Stimulated activated CD4-positive, alpha-beta T cell treated with anti-CD3 and anti-CD28 coated beads, Interleukin-12 subunit alpha, Interleukin-12 subunit beta, amount 100 ng/mL, for 48 hours (primary cell): ENCODE measurements at regions not wholly inside any gene's neighbourhood (a gene's known extent, or its start where the extent isn't known, plus 50 kb on each side); places are given as distances from the start of the nearest gene placed in this dataset.
"Not testable (repeated sequence)": the region's sequence is repeated elsewhere in the genome, so short reads cannot be mapped to it uniquely, and the experiment has no call there.

ENCODE experiments used
- DNase-seq, 3 donors: peaks; one replicate each; pipeline ENCODE4 v3.0.0-alpha.2; 2020; ENCODE audit warnings: low read depth in 2 of 3, low spot score in 1 of 3

DNA sequence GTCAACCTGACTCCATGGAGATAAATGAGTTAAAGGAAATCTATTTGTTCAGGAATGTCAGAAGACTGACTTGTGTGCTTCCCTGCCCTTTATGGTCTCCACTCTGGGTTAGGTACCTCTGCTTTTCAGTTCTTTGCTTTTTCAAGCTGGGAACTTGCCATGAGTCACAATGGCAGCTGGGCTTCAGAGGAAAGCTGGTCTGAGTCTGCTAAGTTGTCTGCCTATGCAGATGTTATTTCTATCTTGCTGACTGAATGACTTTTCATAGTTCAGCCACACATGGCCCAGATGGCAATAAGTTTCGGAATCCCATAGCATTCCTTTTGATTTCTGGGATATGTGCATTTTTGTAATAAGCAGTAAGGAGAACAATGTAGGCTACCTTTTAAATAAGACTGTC is 337.9 kb upstream of the FGF13 start:
- DNase-seq: no peak

DNA sequence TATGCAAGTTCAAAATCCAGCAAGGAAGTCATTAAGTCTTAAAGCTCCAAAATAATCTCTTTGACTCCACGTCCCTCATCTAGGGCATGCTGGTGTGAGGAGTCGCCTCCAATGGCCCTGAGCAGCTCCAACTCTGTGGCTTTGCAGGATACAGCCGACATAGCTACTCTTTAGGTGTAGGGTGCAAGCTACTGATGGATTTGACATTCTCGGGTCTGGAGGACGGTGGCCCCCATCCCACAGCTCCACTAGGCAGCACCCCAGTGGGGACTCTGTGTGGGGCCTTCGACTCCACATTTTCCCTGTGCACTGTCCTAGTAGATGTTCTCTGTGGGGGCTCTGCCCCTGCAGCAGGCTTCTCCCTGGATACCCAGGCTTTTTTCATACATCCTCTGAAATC is 333.2 kb upstream of the FGF13 start:
- DNase-seq: no peak

DNA sequence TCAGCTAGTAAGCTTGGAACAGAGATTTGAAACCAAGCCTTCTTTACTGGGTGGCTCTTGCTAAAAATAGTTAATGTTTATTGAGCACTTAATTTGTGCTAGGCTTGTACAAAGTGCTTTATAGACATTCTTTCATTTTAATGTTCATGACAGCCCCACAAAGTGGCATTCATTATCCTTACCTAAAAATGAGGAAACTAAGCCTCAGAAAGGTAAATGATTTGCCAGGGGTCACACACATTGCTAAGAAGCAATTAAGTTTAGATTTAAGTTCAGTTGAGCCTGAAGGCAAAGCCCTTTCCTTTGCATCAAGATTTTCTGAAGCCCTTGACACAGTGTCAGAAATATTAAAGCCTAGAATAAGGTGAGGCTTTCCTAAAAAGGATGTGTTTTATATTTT is 327.5 kb upstream of the FGF13 start:
- DNase-seq: no peak

DNA sequence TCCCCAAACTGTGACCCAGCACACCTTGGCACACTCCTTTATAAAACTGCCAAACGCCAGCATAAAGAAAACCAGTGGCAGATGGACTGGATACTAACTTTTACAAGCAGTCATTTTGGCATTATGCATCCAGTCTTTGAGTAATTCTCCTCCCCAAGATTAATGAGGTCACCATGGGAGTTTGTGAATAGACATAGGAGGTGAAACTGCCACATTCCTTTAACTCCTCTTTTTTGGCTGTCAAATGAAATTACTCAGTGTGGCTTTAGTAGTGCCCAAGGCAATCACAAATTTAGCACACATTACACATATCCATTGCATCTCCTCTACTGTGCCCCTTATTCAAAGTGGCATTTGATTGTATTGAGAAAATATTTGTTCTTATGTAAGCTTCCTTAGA is 315.3 kb upstream of the FGF13 start:
- no peak for DNase-seq

DNA sequence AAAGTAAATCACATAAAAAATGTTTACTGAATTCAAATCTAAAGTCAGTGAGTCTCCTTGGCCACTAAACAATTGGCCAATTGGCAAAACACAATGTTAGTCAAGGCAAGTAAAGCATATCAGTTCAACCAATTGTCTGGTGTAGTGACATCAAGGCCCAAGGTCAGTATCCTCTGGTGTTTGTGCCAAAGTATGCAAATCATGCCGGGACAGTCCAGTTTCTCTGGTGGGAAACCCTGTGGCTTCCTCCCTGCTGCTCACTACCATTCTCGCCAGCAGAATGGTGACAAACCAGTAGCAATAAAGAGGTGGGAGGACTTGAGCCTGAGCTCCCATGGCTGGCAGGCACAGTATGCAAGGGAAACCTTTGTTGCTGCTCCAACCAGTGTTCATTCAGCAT is 314.9 kb upstream of the FGF13 start:
- DNase-seq: no peak

DNA sequence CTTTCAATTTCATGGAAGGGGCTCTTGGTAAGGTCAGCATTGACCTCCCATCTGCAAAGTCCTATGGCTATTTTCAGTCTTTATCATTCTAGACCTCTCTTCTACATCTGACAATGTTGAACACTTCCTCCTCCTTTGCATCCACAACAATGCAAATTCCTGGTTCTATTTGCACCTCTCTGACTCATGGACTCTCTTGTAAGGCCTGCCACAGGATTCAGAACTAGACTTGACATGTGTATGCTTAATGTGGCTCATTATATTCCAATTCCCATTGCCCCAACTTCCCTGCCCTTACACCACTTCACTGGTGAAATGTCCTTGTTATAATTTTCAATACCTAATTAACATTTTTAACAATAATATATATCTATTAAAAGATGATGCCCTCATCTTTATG is 314.3 kb upstream of the FGF13 start:
- DNase-seq: no peak

DNA sequence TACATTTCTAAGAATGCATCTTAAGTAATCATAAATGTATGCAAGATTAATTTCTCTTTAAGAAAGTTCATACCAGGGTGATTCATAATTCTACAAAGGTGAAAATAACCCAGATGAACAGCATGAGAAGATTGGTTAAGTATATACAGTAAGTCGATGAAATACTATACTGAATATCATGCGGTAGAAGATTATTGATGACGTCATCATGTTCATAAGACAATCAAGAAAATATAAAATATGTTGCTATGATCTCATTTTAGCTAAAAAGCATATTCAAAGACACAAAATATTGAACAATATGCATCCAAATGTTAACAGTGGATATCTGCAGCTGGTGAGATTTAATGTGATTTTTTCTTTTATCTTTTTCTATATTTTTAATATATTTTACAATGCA is 312.0 kb upstream of the FGF13 start:
- no peak for DNase-seq

DNA sequence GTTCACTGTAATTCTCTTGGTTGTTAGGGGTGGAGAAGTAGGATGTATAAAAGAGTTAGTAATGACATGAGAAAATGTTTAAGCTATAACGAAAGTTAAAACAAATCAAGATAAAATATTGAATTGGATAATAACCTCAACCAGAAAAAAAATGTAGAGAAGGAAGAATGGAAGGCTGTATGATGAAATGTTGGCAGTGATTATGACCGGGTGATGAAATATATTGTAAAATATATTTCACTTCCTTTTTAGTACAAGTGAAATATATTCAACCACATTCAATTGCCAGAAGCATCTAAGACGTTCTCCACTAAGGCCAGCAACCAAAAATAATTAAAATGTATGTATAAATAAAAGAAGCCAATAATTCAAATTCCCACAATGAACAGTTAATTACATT is 309.3 kb upstream of the FGF13 start:
- no peak for DNase-seq

DNA sequence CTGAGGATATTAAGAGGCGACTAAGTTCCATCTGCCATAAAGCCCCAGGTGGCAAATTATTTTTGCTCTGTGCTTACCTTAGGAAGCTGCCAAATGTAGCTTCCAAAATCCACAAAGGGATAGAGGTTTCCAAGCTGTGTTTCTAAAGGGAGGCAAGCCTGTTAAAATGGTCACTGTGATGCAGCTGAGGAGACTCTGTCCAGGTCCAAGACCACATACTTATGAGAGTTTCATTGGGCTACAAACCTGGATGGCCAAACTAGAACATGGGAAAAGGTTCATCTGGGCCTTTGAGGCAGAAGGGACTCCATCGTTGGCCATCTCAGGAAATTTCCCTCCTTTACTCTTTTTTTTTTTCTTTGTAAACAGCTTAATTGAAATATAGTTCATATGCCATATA is 306.9 kb upstream of the FGF13 start:
- DNase-seq: no peak

DNA sequence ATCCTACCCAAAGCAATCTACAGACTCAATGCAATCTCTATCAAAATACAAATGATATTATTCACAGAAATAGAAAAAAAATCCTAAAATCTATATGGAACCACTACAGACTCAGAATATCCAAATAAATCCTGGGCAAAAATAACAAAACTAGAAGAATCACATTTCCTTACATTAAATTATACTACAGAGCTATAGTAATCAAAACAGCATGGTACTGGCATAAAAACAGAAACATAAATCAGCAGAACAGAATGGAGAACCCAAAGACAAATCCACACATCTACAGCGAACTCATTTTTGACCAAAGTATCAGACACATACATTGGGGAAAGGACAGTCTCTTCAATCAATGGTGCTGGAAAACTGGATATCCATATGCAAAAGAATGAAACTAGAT is 304.1 kb upstream of the FGF13 start:
- no peak for DNase-seq

DNA sequence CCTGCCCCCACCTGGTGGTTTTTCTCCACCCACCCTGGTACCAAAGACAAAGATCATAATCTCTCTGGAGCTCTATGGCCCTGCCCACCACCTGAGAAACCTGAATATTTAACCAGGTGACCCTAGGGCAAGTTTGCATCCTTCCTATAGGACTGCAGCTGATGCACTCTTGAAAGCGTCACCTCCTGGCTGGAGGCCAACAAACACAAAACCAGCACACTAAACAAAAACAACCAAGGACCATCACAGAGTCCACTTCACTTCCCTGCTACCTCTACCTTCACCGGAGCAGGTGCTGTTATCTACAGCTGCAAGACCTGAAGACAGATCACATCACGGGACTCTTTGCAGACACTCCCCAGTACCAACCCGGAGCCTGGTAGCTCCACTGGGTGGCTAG is 296.7 kb upstream of the FGF13 start:
- DNase-seq: no peak

DNA sequence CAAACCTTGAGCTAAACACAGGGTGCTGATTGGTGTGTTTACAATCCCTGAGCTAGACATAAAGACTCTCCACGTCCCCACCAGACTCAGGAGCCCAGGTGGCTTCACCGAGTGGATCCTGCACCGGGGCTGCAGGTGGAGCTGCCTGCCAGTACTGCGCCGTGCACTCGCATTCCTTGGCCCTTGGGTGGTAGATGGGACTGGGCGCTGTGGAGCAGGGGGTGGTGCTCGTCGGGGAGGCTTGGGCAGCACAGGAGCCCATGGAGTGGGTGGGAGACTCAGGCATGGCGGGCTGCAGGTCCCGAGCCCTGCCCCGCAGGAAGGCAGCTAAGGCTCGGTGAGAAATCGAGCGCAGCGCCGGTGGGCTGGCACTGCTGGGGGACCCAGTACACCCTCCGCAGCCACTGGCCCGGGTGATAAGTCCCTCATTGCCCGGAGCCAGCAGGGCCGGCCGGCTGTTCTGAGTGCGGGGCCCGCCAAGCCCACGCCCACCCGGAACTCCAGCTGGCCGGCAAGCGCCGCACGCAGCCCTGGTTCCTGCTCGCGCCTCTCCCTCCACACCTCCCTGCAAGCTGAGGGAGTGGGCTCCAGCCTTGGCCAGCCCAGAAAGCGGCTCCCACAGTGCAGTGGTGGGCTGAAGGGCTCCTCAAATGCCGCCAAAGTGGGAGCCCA is 292.5 kb upstream of the FGF13 start:
- not testable (repeated sequence) for DNase-seq

DNA sequence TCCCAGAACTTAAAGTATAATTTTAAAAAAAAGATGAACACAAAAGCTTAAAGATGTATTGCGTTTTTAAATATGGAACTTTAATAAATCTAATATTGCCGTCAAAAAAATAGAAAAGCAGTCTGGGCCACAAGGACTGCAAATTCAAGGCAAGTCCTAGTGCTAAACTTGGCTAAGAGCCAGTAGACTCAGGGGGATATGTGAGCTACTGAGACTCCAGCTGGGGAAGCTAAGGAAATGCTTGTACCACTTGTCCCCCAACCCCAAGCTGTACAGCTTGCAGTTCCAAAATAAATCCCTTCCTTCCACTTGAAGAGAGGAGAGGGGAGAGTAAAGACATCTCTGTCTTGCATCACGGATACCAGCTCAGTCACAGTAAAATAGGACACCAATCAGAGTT is 290.8 kb upstream of the FGF13 start:
- DNase-seq: no peak

DNA sequence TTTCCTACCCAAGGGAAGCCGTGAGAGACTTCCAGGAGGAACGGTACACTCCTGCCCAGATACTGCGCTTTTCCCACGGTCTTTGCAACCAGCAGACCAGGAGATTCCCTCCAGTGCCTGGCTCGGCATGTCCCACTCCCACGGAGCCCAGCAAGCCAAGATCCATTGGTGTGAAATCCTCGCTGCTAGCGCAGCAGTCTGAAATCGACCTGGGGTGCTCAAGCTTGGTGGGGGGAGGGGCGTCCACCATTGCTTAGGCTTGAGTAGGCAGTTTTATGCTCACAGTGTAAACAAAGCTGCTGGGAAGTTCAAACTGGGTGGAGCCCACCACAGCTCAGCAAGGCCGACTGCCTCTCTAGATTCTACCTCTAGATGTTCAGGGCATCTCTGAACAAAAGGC is 284.8 kb upstream of the FGF13 start:
- no peak for DNase-seq

DNA sequence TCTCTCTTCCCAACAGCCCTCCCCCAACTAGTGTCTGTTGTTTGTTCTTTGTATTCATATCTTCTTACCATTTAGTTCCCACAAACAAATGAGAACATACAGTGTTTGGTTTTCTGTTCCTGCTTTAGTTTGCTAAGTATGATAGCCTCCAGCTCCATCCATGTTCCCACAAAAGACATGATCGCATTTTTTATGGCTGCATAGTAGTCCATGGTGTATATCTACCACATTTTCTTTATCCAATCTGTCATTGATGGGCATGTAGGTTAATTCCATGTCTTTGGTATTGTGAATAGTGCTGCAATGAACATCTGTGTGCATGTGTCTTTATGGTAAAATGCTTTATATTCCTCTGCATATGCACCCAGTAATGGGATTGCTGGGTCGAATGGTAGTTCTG is 283.9 kb upstream of the FGF13 start:
- no peak for DNase-seq

DNA sequence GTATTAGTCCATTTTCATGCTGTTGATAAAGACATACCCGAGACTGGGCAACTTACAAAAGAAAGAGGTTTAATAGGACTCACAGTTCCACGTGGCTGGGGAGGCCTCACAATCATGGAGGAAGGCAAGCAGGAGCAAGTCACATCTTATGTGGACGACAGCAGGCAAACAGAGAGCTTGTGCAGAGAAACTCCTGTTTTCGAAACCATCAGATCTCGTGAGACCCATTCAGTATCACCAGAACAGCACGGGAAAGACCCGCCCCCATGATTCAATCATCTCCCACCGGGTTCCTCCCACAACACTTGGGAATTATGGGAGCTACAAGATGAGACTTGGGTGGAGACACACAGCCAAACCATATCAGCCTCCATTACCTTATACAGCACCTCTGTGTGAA is 278.9 kb upstream of the FGF13 start:
- not testable (repeated sequence) for DNase-seq

DNA sequence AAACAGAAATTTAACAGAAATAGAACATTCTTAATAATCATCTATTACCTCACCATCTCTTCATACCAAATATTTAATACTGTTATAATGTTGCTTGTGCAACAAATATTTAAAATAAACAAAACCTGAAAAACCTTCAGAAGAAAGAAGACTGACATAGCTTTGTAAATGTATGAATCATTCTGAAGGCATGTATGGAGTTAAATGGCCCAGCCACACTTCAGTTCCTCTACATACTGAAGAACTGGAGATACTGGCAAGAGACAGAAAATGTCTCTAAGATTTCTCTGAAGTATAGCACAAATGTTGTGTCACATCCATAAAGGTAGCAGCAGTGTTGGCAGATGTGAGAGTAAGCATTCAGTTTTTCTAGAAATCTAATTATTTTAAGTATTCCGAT is 275.3 kb upstream of the FGF13 start:
- no peak for DNase-seq

DNA sequence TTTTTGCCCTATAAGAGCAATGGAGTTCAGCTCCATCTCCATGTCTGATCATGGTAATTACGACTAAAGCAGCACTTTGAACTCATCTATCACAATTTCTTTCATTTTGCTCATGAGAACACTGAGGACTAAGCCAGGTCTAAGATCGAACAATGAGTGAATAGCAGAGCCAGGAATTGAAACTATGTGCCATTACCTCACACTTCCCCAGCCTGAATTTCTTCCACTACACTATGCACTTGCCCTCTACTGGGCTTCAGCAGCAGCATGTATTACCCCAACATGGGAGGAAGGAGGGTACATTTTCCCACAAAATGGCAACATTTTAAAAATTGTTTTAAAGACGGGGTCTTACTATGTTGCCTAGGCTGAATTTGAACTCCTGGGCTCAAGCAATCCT is 274.7 kb upstream of the FGF13 start:
- no peak for DNase-seq

DNA sequence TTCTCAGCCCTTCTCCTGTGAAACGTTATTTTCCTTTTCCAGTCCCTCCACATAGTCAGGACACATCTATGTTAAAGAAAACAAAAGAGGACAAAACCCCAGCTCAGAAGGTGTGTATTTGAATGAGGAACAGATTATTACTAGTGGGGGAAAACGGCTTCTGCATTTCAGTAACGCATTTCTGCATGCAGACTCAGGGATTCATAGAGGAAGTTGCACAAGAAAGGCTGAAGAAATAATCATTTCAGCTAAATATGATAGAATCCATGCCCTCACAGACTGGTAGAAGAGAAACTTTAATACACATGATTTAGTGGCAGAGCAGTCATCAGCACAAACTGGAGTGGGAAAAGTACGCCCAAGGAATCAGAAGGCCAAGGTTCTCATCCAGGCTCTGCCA is 270.8 kb upstream of the FGF13 start:
- no peak for DNase-seq

DNA sequence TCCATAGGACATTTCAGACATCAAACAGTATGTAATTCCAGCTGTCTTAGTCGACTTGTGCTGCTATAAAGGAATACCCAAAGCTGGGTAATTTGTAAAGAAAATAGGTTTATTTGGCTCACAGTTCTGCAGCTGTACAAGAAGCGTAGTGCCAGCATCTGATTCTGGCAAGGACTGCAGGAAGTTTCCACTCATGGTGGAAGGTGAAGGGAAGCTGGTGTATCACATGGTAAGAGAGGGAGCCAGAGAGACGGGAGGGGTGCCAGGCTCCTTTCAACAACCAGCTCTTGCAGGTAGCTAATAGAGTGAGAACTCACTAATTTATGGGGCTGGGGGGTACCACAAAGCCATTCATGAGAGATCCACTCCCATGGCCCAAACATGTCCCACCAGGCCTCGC is 253.0 kb upstream of the FGF13 start:
- no peak for DNase-seq

DNA sequence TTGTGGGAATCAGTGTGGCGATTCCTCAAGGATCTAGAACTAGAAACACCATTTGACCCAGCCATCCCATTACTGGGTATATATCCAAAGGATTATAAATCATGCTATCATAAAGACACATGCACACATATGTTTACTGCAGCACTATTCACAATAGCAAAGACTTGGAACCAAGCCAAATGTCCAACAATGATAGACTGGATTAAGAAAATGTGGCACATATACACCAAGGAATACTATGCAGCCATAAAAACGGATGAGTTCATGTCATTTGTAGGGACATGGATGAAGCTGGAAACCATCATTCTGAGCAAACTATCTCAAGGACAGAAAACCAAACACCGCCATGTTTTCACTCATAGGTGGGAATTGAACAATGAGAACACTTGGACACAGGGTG is 250.9 kb upstream of the FGF13 start:
- not testable (repeated sequence) for DNase-seq

DNA sequence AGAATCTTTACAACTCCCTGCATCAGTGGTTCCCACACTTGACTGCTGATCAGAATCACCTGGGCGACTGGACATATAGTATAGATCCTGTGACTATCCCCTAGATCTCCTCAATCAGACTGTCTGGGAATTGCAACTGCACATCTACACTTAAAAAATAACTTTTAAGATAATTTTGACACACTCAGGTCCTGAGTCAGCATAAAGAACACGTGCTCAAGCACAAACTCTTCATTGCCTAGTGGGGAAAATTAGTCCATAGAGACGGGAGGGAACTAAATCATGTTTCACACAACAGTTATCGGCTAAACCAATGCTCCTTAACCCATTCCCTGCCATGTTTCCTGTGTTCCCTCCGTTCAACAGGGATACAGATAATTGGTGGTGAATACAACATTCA is 243.5 kb upstream of the FGF13 start:
- DNase-seq: no peak

DNA sequence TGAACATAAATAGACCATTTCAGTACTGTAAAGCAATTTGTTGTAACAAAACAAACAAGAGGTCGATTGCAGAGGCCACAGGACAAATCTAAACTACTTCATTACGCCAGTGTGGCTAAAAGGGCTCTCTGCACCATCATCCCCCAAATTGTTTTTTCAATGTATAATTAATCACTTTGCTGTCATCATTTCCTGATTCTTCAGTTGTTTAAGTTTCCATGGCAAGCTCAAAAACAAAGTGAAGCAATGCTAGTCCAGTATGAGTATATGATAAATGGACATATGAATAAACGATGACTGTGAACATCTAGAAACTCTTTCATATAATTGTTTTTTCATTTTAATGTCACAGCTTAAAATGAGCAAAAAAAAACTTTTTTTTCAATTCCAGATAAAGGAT is 235.4 kb upstream of the FGF13 start:
- no peak for DNase-seq

DNA sequence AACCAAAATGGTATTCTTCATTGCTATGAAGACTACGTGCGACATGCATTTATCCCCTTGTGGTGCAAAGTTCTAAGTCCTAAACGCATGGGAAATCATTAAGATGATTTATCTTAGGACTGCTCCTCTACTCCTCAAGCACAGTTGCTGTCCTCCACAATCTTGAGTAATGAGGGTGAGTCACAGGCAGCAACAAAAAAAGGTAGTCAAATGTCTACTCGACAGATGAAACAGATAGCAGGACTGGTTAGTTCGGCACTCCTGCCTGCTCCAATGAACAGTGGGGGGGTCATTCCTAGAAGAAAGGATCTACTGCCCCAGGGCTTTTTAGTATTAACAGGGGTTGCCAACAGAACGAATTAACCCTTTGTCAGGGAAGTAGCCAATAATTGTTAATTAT is 233.7 kb upstream of the FGF13 start:
- no peak for DNase-seq
